Body of pancreas (tissue), 4 donors: ENCODE measurements at regions not wholly inside any gene's neighbourhood (a gene's known extent, or its start where the extent isn't known, plus 50 kb on each side); places are given as distances from the start of the nearest gene placed in this dataset.

ENCODE experiments used
- ATAC-seq: fragments of 150-250 bp; one replicate; pipeline ENCODE4 v1.9.1; 2016
- DNase-seq, 4 donors: peaks; one replicate each; pipeline ENCODE4 v3.0.0-alpha.2; 2019
- H3K27ac ChIP-seq, 4 donors: fragments of 200-600 bp; sonication (generic); 1 replicate in 3 of 4; 2 replicates in 1 of 4; pipeline versions ENCODE4 v1.5.1 to v1.6.1; 2016 to 2019; ENCODE audit warnings: mild to moderate bottlenecking in 1 of 4, mixed read lengths in 1 of 4, moderate library complexity in 1 of 4
- H3K27me3 ChIP-seq, 2 donors: fragments of 200-600 bp; sonication (generic); one replicate each; pipeline ENCODE4 v1.6.0; 2016; ENCODE audit warnings: mild to moderate bottlenecking in 1 of 2
- H3K36me3 ChIP-seq, 2 donors: fragments of 200-600 bp; sonication (generic); replicated peaks in 1 of 2; 2 replicates each; pipeline ENCODE4 v1.5.1; 2016; ENCODE audit warnings: low read depth in 2 of 2; ENCODE audit not compliant: insufficient read depth in 1 of 2
- H3K4me1 ChIP-seq: fragments of 200-600 bp; sonication (generic); one replicate; pipeline ENCODE4 v1.6.0; 2016
- H3K4me3 ChIP-seq, 2 donors: fragments of 200-600 bp; sonication (generic); 1 replicate in 1 of 2; 2 replicates in 1 of 2; pipeline ENCODE4 v1.5.1; 2016 to 2019
- H3K9me3 ChIP-seq, 3 donors: fragments of 200-600 bp; sonication (generic); 1 replicate in 2 of 3; 2 replicates in 1 of 3; pipeline ENCODE4 v1.5.1; 2016
- CTCF ChIP-seq, 7 experiments: fragments of 450-650 bp in 4 of 7; fragments of 200-600 bp in 3 of 7; sonication (generic) in 3 of 7; IDR thresholded peaks; one replicate each; pipeline ENCODE4 v1.5.1; 2016 to 2019; ENCODE audit warnings: antibody characterized with exemption in 7 of 7
- POLR2A ChIP-seq, 3 donors: fragments of 450-650 bp; IDR thresholded peaks; one replicate each; pipeline ENCODE4 v1.6.1; 2016; ENCODE audit warnings: antibody characterized with exemption in 3 of 3, mild to moderate bottlenecking in 2 of 3
- WGBS, 2 donors: methylation state at CpG; one replicate each; pipeline ENCODE4 v1.1.5; 2017; 5-methylcytosine and 5-hydroxymethylcytosine counted together
- intact Hi-C: fragments of 100-400 bp; cut with DNase I; formaldehyde crosslinking; loops from one replicate; pipeline ENCODE4 v1.15.1; 2023

DNA sequence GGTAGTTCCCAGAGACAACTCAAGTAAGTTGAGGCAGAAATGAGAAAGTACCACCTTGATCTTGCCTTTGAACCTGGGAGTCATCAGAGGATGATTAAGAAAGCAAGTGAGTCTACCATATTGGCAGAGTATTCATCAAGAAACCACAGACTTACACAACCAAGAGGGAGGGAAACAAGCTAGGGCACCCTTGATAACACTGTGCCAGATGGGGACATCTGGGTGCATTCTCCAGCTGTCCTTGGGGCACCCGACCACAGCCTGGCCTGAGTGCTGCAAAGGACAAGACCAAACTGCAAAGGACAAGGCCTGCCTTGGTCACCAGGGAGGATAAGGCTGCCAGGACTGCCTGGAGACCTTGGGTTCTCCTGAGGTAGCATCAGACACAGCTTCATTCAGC lies 553.6 kb downstream of the EPHB1 start:
- ATAC-seq (no peak), DNase-seq (no peak)
- Histone ChIP-seq H3K27me3 (no peaks in the 10 kb centered on the region), H3K4me3 (no peak overlapping the region), H3K27ac (no peak overlapping the region), H3K9me3 (no peaks in the 10 kb centered on the region), H3K4me1 (no peaks in the 10 kb centered on the region), H3K36me3 (no peaks in the 10 kb centered on the region)
- 26% methylated on average over 1 of the region's 1 CpG; no CpG with 5 or more reads in 1 of the 2 donors for WGBS, 2 donors
- intact Hi-C loops = no loop called here
- TF ChIP-seq POLR2A (IDR thresholded peaks at IDR 0.05) (no peak), CTCF (IDR thresholded peaks at IDR 0.05) (no peak)

GRCh38 chr3:135349254-135349948 lies 554.3 kb downstream of the EPHB1 start:
- H3K4me1 ChIP-seq = no peaks in the 10 kb centered on the region
- intact Hi-C loops = no loop called here
- DNase-seq (no peak), ATAC-seq (no peak)
- no peaks in the 10 kb centered on the region for H3K9me3 ChIP-seq
- no peak overlapping the region for H3K4me3 ChIP-seq
- WGBS, 2 donors = 58 to 72% methylated on average over 7 to 8 of the region's 8 CpGs
- no peak overlapping the region for H3K27ac ChIP-seq
- no peak for TF ChIP-seq CTCF (IDR thresholded peaks at IDR 0.05)
- TF ChIP-seq POLR2A (IDR thresholded peaks at IDR 0.05) = no peak
- no peaks in the 10 kb centered on the region for H3K27me3 ChIP-seq
- no peaks in the 10 kb centered on the region for H3K36me3 ChIP-seq

DNA sequence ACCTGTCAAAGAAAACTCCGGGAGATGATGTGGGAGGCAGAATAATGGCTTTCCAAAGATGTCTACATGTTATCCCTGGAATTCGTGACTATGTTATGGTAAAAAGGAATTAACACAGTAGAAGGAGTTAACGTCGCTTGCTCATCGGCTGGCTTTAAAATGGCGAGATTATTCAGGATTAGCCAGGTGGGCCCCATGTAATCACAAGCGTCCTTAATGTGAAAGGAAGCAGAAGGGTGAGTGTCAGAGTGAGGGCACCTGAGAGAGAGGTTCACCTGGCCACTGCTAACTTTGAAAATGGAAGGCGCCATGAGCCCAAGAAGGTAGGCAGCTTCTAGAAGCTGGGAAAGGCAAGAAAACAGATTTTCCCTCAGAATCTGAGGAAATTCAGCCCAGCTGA lies 557.2 kb downstream of the EPHB1 start:
- Histone ChIP-seq H3K36me3 (no peaks in the 10 kb centered on the region), H3K27me3 (no peaks in the 10 kb centered on the region), H3K4me3 (no peak overlapping the region), H3K27ac (no peak overlapping the region), H3K4me1 (no peaks in the 10 kb centered on the region), H3K9me3 (no peaks in the 10 kb centered on the region)
- intact Hi-C loops = no loop called here
- 49 to 50% methylated on average over 8 of the region's 8 CpGs for WGBS, 2 donors
- DNase-seq (no peak), ATAC-seq (no peak)
- TF ChIP-seq POLR2A (IDR thresholded peaks at IDR 0.05) (no peak), CTCF (IDR thresholded peaks at IDR 0.05) (no peak)

GRCh38 chr3:135362889-135363288 lies 567.8 kb downstream of the EPHB1 start:
- DNase-seq (no peak), ATAC-seq (no peak)
- Histone ChIP-seq H3K4me3 (no peak overlapping the region), H3K36me3 (no peaks in the 10 kb centered on the region), H3K9me3 (no peaks in the 10 kb centered on the region), H3K27me3 (no peaks in the 10 kb centered on the region), H3K27ac (no peak overlapping the region), H3K4me1 (no peaks in the 10 kb centered on the region)
- WGBS, 2 donors = 64 to 70% methylated on average over 3 of the region's 3 CpGs
- TF ChIP-seq POLR2A (IDR thresholded peaks at IDR 0.05) (no peak), CTCF (IDR thresholded peaks at IDR 0.05) (no peak)
- intact Hi-C loops = no loop called here

DNA sequence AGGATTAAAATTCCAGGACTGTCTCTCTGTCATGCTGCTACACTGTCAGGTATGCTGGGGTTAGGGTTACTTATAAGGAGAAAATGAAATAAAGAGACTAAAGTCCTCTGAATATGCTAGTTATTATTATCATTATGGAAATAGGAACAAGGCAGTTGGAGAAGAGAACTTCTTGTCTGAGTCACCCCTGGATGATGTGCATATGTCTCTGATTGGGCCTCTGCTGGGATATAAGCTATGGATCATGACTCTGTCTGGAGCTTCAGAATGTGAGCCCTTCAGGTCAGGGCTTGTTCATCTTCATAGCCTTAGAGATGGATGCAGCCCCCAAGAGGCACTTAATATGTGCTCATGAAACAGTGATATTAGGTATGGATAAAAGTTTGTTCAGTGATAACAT lies 569.6 kb downstream of the EPHB1 start:
- ATAC-seq (no peak), DNase-seq (no peak)
- no peak overlapping the region for H3K27ac ChIP-seq
- H3K4me3 ChIP-seq = no peak overlapping the region
- no peaks in the 10 kb centered on the region for H3K4me1 ChIP-seq
- intact Hi-C loops = no loop called here
- no peaks in the 10 kb centered on the region for H3K27me3 ChIP-seq
- TF ChIP-seq POLR2A (IDR thresholded peaks at IDR 0.05) (no peak), CTCF (IDR thresholded peaks at IDR 0.05) (no peak)
- no peaks in the 10 kb centered on the region for H3K9me3 ChIP-seq
- H3K36me3 ChIP-seq = no peaks in the 10 kb centered on the region
